ENCODE measurements at regions not wholly inside any gene's neighbourhood (a gene's known extent, or its start where the extent isn't known, plus 50 kb on each side); places are given as distances from the start of the nearest gene placed in this dataset.

DNA sequence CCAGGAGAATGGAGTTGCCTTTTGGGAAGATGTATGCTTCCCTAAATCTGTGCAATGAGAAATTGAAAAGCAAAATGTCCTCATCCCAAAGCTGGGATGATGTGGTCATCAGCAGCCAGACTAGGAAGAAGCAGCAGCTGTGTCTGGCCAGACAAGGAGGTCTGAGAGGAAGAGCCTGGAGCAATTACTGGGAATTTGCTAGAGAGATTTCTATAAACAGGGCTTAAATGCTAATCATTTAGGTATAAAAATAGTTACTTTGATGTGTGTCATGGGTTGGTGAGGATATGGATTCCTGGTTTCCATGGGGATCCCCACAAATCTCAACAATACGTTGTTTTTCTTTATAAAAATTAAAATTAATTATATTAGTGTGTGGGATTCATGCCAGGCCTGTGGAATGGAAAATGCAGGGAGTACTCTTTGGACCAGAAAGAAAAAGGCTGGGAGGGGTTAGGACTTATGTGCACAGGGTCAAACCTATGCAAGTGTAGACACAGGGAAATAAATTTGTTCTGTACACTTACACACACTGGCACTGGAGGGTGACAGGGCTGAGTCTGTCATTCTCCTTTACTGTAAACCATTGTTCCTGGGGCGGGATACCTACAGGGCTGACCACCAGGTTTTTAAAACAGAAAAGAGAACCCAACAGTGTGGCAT is 58.7 kb upstream of the TRPC7 start:
- Histone ChIP-seq H3K9me3 (no peaks in the 10 kb centered on the region), H3K4me1 (no peaks in the 10 kb centered on the region), H3K36me3 (no peaks in the 10 kb centered on the region), H3K4me3 (no peak overlapping the region), H3K27ac (no peak overlapping the region), H3K27me3 (no peaks in the 10 kb centered on the region)
- ATAC-seq (no peak), DNase-seq (no peak)
- intact Hi-C loops (cut with DNase I) = no loop called here
- TF ChIP-seq, protein P1, sequence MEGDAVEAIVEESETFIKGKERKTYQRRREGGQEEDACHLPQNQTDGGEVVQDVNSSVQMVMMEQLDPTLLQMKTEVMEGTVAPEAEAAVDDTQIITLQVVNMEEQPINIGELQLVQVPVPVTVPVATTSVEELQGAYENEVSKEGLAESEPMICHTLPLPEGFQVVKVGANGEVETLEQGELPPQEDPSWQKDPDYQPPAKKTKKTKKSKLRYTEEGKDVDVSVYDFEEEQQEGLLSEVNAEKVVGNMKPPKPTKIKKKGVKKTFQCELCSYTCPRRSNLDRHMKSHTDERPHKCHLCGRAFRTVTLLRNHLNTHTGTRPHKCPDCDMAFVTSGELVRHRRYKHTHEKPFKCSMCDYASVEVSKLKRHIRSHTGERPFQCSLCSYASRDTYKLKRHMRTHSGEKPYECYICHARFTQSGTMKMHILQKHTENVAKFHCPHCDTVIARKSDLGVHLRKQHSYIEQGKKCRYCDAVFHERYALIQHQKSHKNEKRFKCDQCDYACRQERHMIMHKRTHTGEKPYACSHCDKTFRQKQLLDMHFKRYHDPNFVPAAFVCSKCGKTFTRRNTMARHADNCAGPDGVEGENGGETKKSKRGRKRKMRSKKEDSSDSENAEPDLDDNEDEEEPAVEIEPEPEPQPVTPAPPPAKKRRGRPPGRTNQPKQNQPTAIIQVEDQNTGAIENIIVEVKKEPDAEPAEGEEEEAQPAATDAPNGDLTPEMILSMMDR (IDR thresholded peaks at IDR 0.05) = no peak

DNA sequence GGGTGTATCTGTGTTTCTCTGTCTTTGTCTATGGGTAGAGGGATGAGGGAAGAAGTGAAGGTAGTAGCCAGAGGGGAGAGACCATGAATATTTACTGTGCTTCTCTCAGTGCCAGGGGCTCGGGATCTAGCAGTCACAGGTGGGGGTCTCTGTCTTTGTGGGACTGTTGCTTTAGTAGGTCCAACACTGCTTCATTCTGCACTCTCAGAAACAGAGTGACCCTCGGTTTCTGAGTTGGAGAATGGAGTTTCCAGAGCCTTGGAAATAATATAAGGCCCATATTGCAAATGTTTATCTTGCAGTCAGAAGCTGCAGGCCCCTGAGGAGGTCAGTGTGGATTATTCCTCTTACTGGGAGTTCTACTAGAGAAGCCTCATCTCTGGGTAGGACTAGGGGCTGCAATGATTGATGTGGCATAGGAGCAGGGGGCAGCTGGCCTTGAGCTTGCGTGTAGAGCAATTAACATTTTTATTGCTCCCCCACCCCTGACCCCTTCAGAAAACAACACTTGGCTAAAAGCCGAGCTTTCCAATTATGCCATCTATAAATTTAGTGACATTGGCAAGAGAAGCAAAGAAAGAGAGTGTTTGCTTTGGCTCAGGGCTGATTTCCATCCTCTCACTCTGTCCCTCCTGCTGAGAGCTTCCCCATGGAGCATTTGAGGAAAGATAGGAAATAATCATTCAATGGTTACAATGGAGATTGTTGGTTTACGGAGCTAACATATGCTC is 55.0 kb upstream of the TRPC7 start:
- intact Hi-C loops (cut with DNase I) = no loop called here
- H3K36me3 ChIP-seq = no peaks in the 10 kb centered on the region
- no peaks in the 10 kb centered on the region for H3K4me1 ChIP-seq
- H3K27ac ChIP-seq = no peak overlapping the region
- ATAC-seq (no peak), DNase-seq (no peak)
- H3K4me3 ChIP-seq = no peak overlapping the region
- TF ChIP-seq, protein P1 (IDR thresholded peaks at IDR 0.05) = no peak
- no peaks in the 10 kb centered on the region for H3K9me3 ChIP-seq
- no peaks in the 10 kb centered on the region for H3K27me3 ChIP-seq

DNA sequence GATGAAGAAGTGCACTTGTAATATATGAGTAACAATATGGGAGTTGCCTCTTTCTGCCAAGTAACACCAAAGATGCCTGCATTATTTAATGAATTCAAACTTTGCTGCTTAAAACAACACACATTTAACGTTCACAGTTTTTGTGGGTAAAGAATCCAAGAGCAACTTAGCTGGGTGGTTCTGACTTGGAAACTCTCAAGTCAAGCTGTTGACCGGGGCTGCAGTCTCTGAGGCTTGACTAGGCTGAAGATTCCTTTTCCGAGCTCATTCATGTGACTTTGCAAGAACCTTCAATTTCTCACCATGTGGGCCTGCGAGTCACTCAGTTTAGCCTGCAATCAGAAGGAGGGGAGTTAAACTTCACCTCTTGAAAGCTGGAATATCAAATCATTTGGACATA is 53.0 kb upstream of the TRPC7 start:
- DNase-seq = no peak
- intact Hi-C loops (cut with DNase I) = no loop called here
- Histone ChIP-seq H3K27ac (no peak overlapping the region), H3K36me3 (no peaks in the 10 kb centered on the region), H3K9me3 (no peaks in the 10 kb centered on the region), H3K4me1 (no peaks in the 10 kb centered on the region), H3K27me3 (no peaks in the 10 kb centered on the region), H3K4me3 (no peak overlapping the region)
- ATAC-seq = no peak
- TF ChIP-seq, protein P1 (IDR thresholded peaks at IDR 0.05) = no peak
